GM12891 (cell line): ENCODE measurements at regions not wholly inside any gene's neighbourhood (a gene's known extent, or its start where the extent isn't known, plus 50 kb on each side); places are given as distances from the start of the nearest gene placed in this dataset.

ENCODE experiments used
- DNase-seq: peaks from one replicate; pipeline ENCODE4 v3.0.0; 2011; ENCODE audit warnings: low spot score; ENCODE audit not compliant: insufficient read length
- FAIRE-seq: peaks from 2 replicates; lab custom pipeline; 2011; peaks lifted over from hg19 to GRCh38; lab: Jason Lieb, UNC
- PAX5 ChIP-seq: IDR thresholded peaks from 2 replicates; pipeline ENCODE4 v1.6.1; 2011; ENCODE audit warnings: low read length, moderate library complexity, mild to moderate bottlenecking; ENCODE audit not compliant: insufficient read depth, severe bottlenecking
- POLR2A ChIP-seq: IDR thresholded peaks from 2 replicates; pipeline ENCODE4 v1.6.1; 2011; ENCODE audit warnings: low read depth, low read length, control low read depth
- POLR2AphosphoS5 ChIP-seq: IDR thresholded peaks from 2 replicates; pipeline ENCODE4 v1.6.1; 2011; ENCODE audit warnings: low read depth, low read length, control low read depth
- POU2F2 ChIP-seq: IDR thresholded peaks from 2 replicates; pipeline ENCODE4 v1.6.1; 2011; ENCODE audit warnings: low read depth, mild to moderate bottlenecking, control low read depth, low read length, moderate library complexity
- SPI1 ChIP-seq: IDR thresholded peaks from 2 replicates; pipeline ENCODE4 v1.6.1; 2011; ENCODE audit warnings: low read depth, low read length, control low read depth
- TAF1 ChIP-seq: IDR thresholded peaks from 2 replicates; pipeline ENCODE4 v1.6.1; 2011; ENCODE audit warnings: low read depth, low read length, control low read depth

GRCh38 chr2:147352264-147353071, 492.4 kb upstream of the ACVR2A start:
- DNase-seq, result no peak
- TF ChIP-seq POLR2A (no peak), SPI1 (no peak), TAF1 (no peak), POU2F2 (no peak)
- no peak for FAIRE-seq

DNA sequence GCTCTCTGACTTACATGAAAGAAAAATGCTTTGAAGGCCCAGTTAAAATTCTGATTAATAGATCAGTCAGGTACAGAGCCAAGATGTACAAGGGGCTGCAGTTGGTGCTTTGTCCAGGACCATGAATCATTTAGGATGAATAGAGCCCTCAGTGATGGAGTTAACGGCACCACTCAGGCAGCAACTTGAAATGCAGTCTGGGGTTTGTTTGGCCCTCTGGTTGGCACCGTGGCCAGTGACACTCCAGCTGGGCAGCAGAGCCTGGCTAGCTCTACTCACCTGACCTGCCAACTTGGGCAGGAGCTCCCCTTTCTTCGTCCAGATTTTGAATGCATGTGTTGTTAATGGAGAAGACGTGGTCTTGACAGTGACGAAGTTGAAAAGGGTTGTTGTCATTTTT, 493.0 kb upstream of the ACVR2A start:
- no peak for TF ChIP-seq TAF1
- no peak for TF ChIP-seq SPI1
- TF ChIP-seq PAX5, result no peak
- no peak for TF ChIP-seq POU2F2
- no peak for TF ChIP-seq POLR2AphosphoS5
- no peak for TF ChIP-seq POLR2A
- FAIRE-seq (no peak), DNase-seq (no peak)

DNA sequence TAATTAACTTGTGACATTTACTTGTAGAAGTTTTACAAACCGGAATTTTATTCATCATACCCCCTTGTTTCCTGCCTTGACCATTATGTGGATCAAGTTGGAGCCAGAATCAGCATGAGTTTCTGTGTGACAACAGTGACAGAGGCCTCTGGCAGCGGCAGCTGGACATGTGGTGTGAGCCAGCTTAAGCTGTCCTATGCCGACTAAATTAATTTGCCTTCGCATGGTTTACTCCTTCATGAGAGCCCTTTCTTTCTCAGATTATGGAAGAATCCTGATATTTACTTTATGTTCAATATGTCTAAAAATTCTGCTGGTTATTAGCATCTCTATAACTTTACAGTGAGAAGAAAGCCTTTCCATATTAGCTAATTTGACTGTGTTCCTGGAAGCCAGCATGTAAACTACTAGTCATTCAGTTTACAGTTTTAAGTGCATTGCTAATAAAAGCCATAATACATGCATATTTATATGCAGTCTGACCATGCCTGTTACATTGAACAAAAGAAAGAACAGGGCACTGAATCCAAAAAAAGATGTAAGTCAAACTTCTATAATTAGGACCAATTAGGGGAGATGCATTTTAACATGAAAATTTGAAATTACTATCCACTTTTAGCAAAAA, 495.8 kb upstream of the ACVR2A start:
- DNase-seq (no peak), FAIRE-seq (no peak)
- TF ChIP-seq POLR2A, result no peak
- TF ChIP-seq POLR2AphosphoS5, result no peak

DNA sequence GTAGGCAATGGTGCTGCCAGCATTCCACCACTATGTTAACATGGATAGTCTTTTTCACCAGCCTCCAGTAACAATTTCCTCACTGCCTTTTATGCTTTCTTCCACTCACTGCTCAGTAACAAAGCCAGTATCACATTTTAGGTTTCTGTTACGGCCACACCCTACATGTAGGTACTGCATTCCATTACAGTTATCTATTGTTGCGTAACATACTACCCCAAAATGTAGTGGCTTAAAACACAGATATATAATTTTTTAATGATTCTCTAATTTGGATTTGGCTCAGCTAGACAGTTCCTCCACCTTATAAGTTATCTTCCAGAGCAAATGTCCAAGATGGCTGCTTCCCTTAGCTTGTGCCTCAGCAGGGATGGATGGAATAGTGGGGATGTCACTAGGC, 498.7 kb upstream of the ACVR2A start:
- FAIRE-seq (no peak), DNase-seq (no peak)
- TF ChIP-seq POU2F2, result no peak
- no peak for TF ChIP-seq POLR2A
- no peak for TF ChIP-seq PAX5
- no peak for TF ChIP-seq TAF1
- TF ChIP-seq SPI1, result no peak
- no peak for TF ChIP-seq POLR2AphosphoS5

DNA sequence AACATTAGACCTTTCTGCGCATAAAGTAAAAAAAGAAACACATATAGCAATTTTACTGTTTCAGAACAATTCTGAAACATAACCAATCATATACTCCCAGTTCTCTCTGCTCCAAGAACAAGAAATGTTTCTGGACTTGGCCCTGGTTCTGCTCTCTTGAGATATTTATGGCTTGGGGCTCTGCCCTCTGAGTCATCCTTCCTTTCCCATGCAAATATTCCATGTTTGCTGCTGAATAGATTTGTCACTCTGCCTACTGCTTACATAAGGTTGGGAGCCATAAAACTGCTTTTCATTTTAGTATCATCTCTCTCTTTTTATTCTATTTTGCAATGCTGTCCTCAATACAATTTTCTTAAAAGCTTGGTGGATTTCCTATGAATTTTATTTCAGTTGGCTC, 499.6 kb upstream of the ACVR2A start:
- DNase-seq (no peak), FAIRE-seq (no peak)
- no peak for TF ChIP-seq PAX5
- no peak for TF ChIP-seq SPI1
- TF ChIP-seq POLR2A, result no peak
- TF ChIP-seq POU2F2, result no peak
- no peak for TF ChIP-seq POLR2AphosphoS5
- TF ChIP-seq TAF1, result no peak

DNA sequence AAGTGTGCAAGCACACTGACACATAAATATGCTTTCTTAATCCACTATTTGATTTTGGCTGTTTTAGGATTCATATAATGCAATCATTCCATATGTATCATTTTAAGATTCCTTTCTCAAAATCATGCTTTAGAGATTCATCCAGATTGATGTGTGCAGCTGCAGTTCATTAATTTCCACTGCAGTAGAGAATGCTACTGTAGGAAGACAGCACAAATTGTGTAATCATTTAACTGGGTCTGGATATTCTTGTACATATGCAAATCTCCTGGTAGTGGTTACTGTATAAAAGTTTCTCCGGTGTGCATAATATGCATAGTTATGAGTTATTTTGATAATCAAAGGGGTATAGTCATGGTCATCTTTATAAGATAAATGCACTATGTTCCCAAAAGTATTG, 502.5 kb upstream of the ACVR2A start:
- TF ChIP-seq PAX5, result no peak
- TF ChIP-seq TAF1, result no peak
- no peak for TF ChIP-seq POLR2A
- no peak for TF ChIP-seq POU2F2
- no peak for TF ChIP-seq SPI1
- no peak for TF ChIP-seq POLR2AphosphoS5
- FAIRE-seq (no peak), DNase-seq (no peak)

GRCh38 chr2:147331790-147332419, 512.9 kb upstream of the ACVR2A start:
- no peak for FAIRE-seq
- DNase-seq, result no peak
- TF ChIP-seq PAX5 (no peak), POU2F2 (no peak), POLR2A (no peak), SPI1 (no peak), TAF1 (no peak), POLR2AphosphoS5 (no peak)

DNA sequence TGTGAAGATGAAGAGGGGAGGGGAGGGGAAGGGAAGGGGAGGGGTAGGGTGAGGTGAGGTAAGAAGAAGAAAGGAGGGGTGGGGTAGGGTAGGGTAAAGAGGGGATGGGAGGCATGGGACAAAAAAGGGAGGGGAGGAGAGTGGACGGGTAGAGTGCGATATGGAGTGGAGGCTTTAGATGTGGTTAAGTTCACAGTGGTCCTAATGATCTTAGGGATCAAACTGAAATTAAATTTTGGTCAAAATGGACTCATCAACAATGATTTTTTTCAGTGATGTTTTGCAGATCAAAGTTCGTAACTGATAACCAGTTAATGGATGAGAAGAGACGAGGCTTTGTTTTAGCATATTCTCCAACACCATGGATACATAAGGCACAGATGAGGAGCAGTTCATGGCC, 513.9 kb upstream of the ACVR2A start:
- TF ChIP-seq POU2F2 (no peak), POLR2AphosphoS5 (no peak), PAX5 (no peak), POLR2A (no peak), TAF1 (no peak), SPI1 (no peak)
- no peak for DNase-seq
- no peak for FAIRE-seq

GRCh38 chr2:147327613-147328012, 517.2 kb upstream of the ACVR2A start:
- DNase-seq, result no peak
- TF ChIP-seq POLR2A, result no peak
- TF ChIP-seq PAX5, result no peak
- no peak for TF ChIP-seq POLR2AphosphoS5
- no peak for TF ChIP-seq TAF1
- no peak for TF ChIP-seq POU2F2
- peak; percentile 41; the same call in 1 of the 2 replicates for TF ChIP-seq SPI1
- FAIRE-seq, result peak; percentile 71

GRCh38 chr2:147325990-147326389, 518.8 kb upstream of the ACVR2A start:
- no peak for DNase-seq
- no peak for FAIRE-seq
- no peak for TF ChIP-seq POU2F2
- no peak for TF ChIP-seq POLR2AphosphoS5
- TF ChIP-seq PAX5, result no peak
- TF ChIP-seq POLR2A, result no peak
- TF ChIP-seq TAF1, result no peak
- TF ChIP-seq SPI1, result no peak
